C4-2B (cell line): ENCODE measurements at regions not wholly inside any gene's neighbourhood (a gene's known extent, or its start where the extent isn't known, plus 50 kb on each side); places are given as distances from the start of the nearest gene placed in this dataset.

Experiments
- CTCF ChIP-seq: fragments of 450-650 bp; conservative IDR thresholded peaks from 2 replicates; pipeline ENCODE4 v1.5.1; 2017; ENCODE audit warnings: mild to moderate bottlenecking
- ZFX ChIP-seq: fragments of 450-650 bp; IDR thresholded peaks from 2 replicates; pipeline ENCODE4 v1.6.1; 2017

- TF ChIP-seq CTCF: no peak
- no peak for TF ChIP-seq ZFX
Observed at GRCh38 chr10:3425261-3425660, 252.7 kb upstream of the PITRM1 start.
